Right lobe of liver (tissue), 6 donors: ENCODE measurements at regions not wholly inside any gene's neighbourhood (a gene's known extent, or its start where the extent isn't known, plus 50 kb on each side); places are given as distances from the start of the nearest gene placed in this dataset.

Experiments
- ATAC-seq, 4 donors: fragments of 200-7000 bp; cut with Tn5 transposase; one replicate each; pipeline ENCODE4 v1.9.1; 2020; ENCODE audit warnings: mild to moderate bottlenecking in 4 of 4, moderate library complexity in 4 of 4
- DNase-seq, 3 donors: peaks; one replicate each; pipeline ENCODE4 v3.0.0-alpha.2; 2020
- H3K27ac ChIP-seq, 3 donors: fragments of 200-600 bp; one replicate each; pipeline ENCODE4 v1.8.0; 2022
- H3K27me3 ChIP-seq, 2 donors: fragments of 200-600 bp; one replicate each; pipeline ENCODE4 v1.8.0; 2022
- H3K36me3 ChIP-seq, 4 donors: fragments of 200-600 bp; sonication (generic) in 1 of 4; one replicate each; pipeline versions ENCODE4 v1.5.1 to v1.8.0; 2017 to 2022; ENCODE audit warnings: control low read depth in 1 of 4
- H3K4me1 ChIP-seq, 4 donors: fragments of 200-600 bp; sonication (generic) in 1 of 4; one replicate each; pipeline versions ENCODE4 v1.5.1 to v1.8.0; 2017 to 2022; ENCODE audit warnings: control low read depth in 1 of 4
- H3K4me3 ChIP-seq, 3 donors: fragments of 200-600 bp; one replicate each; pipeline ENCODE4 v1.8.0; 2022
- H3K9me3 ChIP-seq, 4 donors: fragments of 200-600 bp; sonication (generic) in 1 of 4; one replicate each; pipeline versions ENCODE4 v1.5.1 to v1.8.0; 2017 to 2022; ENCODE audit warnings: control low read depth in 1 of 4
- CTCF ChIP-seq, 4 donors: fragments of 200-600 bp in 3 of 4; fragments of 450-650 bp in 1 of 4; IDR thresholded peaks; one replicate each; pipeline versions ENCODE4 v1.5.1 to v1.8.0; 2016 to 2022; ENCODE audit warnings: antibody characterized with exemption in 4 of 4, mild to moderate bottlenecking in 2 of 4
- POLR2A ChIP-seq: fragments of 450-650 bp; IDR thresholded peaks from one replicate; pipeline ENCODE4 v1.6.1; 2017; ENCODE audit warnings: antibody characterized with exemption, mild to moderate bottlenecking
- WGBS: methylation state at CpG from one replicate; pipeline ENCODE4 v1.1.6; 2018; ENCODE audit warnings: low coverage, low lambda C conversion rate; ENCODE audit not compliant: insufficient coverage; ENCODE audit errors: missing lambda C conversion rate; 5-methylcytosine and 5-hydroxymethylcytosine counted together
- intact Hi-C, 2 donors: fragments of 100-400 bp; cut with DNase I; formaldehyde crosslinking; loops; one replicate each; pipeline versions ENCODE4 v1.11.2 to v1.14.1; 2022
- donor health status: DM: no; HTN: yes; CAD: no.
- donor health status: DM: no; HTN: no; CAD: no.
- donor health status: DM: no; HTN: no; CAD: no.
- donor health status: DM: no; HTN: yes; CAD: no.
- donor health status: DM: no; HTN: yes; CAD: no.

GRCh38 chr14:39726563-39726962 is 294.3 kb upstream of the FBXO33 start:
- no peak overlapping the region for H3K4me3 ChIP-seq
- TF ChIP-seq POLR2A: no peak
- no peak for TF ChIP-seq CTCF (IDR thresholded peaks at IDR 0.05)
- no peaks in the 10 kb centered on the region for H3K9me3 ChIP-seq
- ATAC-seq (no peak), DNase-seq (no peak)
- H3K36me3 ChIP-seq: no peaks in the 10 kb centered on the region
- intact Hi-C loops: no loop called here
- no peaks in the 10 kb centered on the region for H3K27me3 ChIP-seq
- WGBS: 68% methylated on average over 2 of the region's 2 CpGs
- no peaks in the 10 kb centered on the region for H3K4me1 ChIP-seq
- no peak overlapping the region for H3K27ac ChIP-seq

GRCh38 chr14:39722547-39723273 is 290.5 kb upstream of the FBXO33 start:
- H3K36me3 ChIP-seq: no peaks in the 10 kb centered on the region
- H3K27me3 ChIP-seq: no peaks in the 10 kb centered on the region
- H3K27ac ChIP-seq: no peak overlapping the region
- WGBS: 55% methylated on average over 2 of the region's 2 CpGs
- intact Hi-C loops: no loop called here
- DNase-seq (no peak), ATAC-seq (no peak)
- H3K9me3 ChIP-seq: no peaks in the 10 kb centered on the region
- TF ChIP-seq POLR2A (no peak), CTCF (IDR thresholded peaks at IDR 0.05) (no peak)
- H3K4me1 ChIP-seq: no peaks in the 10 kb centered on the region
- H3K4me3 ChIP-seq: no peak overlapping the region

GRCh38 chr14:39716987-39717570 is 284.8 kb upstream of the FBXO33 start:
- ATAC-seq (no peak), DNase-seq (no peak)
- Histone ChIP-seq H3K36me3 (no peaks in the 10 kb centered on the region), H3K27ac (no peak overlapping the region), H3K27me3 (no peaks in the 10 kb centered on the region), H3K9me3 (no peaks in the 10 kb centered on the region), H3K4me1 (no peaks in the 10 kb centered on the region), H3K4me3 (no peak overlapping the region)
- intact Hi-C loops: no loop called here
- no peak for TF ChIP-seq CTCF (IDR thresholded peaks at IDR 0.05)
- no peak for TF ChIP-seq POLR2A
- 88% methylated on average over 3 of the region's 3 CpGs for WGBS

GRCh38 chr14:39712293-39712999 is 280.2 kb upstream of the FBXO33 start:
- Histone ChIP-seq H3K27ac (no peak overlapping the region), H3K36me3 (no peaks in the 10 kb centered on the region), H3K4me3 (no peak overlapping the region), H3K9me3 (no peaks in the 10 kb centered on the region), H3K27me3 (no peaks in the 10 kb centered on the region), H3K4me1 (no peaks in the 10 kb centered on the region)
- TF ChIP-seq CTCF (IDR thresholded peaks at IDR 0.05) (no peak), POLR2A (no peak)
- no peak for DNase-seq
- intact Hi-C loops: no loop called here
- WGBS: 67% methylated on average over 1 of the region's 1 CpG
- no peak for ATAC-seq
